Caco-2 (cell line): ENCODE measurements at regions not wholly inside any gene's neighbourhood (a gene's known extent, or its start where the extent isn't known, plus 50 kb on each side); places are given as distances from the start of the nearest gene placed in this dataset.

ENCODE experiments used
- BruUV-seq: library from RNA; stranded (reverse); fragments of 400-500 nt; replicated peaks from 2 replicates; lab custom pipeline; 2021; lab: Mats Ljungman, UMichigan
- CTCF ChIA-PET: fragments of 300-600 bp; sonication (Branson Sonifier 250); formaldehyde crosslinking; loops from one replicate; lab custom pipeline; 2022; ENCODE audit warnings: antibody characterized with exemption; lab: Charles Lee
- POLR2A ChIA-PET: fragments of 300-600 bp; sonication (Branson Sonifier 250); formaldehyde crosslinking; loops from one replicate; lab custom pipeline; 2022; ENCODE audit warnings: antibody characterized with exemption; lab: Charles Lee
- DNase-seq, 2 experiments: peaks; one replicate each; pipeline versions ENCODE4 v3.0.0 to v3.0.0-alpha.2; 2020 to 2022
- H3K27me3 ChIP-seq: replicated peaks from 2 replicates; pipeline ENCODE4 v1.6.0; 2011; ENCODE audit warnings: low read length; ENCODE audit not compliant: control insufficient read depth, insufficient read depth
- H3K36me3 ChIP-seq: 2 replicates; pipeline ENCODE4 v1.5.1; 2011; ENCODE audit warnings: low read length; ENCODE audit not compliant: control insufficient read depth, insufficient read depth
- H3K4me1 ChIP-seq: fragments of 250-450 bp; sonication (Bioruptor Pico); 2 replicates; pipeline ENCODE4 v1.5.1; 2020; ENCODE audit warnings: mild to moderate bottlenecking
- H3K4me3 ChIP-seq: 2 replicates; pipeline ENCODE4 v1.5.1; 2011; ENCODE audit warnings: low read depth, mild to moderate bottlenecking, control low read depth, low read length
- H3K9me3 ChIP-seq: fragments of 250-450 bp; sonication (Bioruptor Pico); 2 replicates; pipeline ENCODE4 v1.5.1; 2020; ENCODE audit warnings: mild to moderate bottlenecking, moderate library complexity
- H3K27ac Mint-ChIP-seq: one replicate; pipeline ENCODE4 v1.8.0; 2022; ENCODE audit warnings: mixed read lengths; ENCODE audit not compliant: unreplicated experiment
- H3K27me3 Mint-ChIP-seq: one replicate; pipeline ENCODE4 v1.8.0; 2022; ENCODE audit warnings: mixed read lengths; ENCODE audit not compliant: insufficient read depth, unreplicated experiment
- H3K36me3 Mint-ChIP-seq: one replicate; pipeline ENCODE4 v1.8.0; 2022; ENCODE audit warnings: mild to moderate bottlenecking, mixed read lengths; ENCODE audit not compliant: insufficient read depth, unreplicated experiment
- H3K4me1 Mint-ChIP-seq: one replicate; pipeline ENCODE4 v1.8.0; 2022; ENCODE audit warnings: low read depth, mixed read lengths; ENCODE audit not compliant: unreplicated experiment
- H3K4me3 Mint-ChIP-seq: one replicate; pipeline ENCODE4 v1.8.0; 2022; ENCODE audit warnings: mild to moderate bottlenecking, moderate library complexity, mixed read lengths; ENCODE audit not compliant: unreplicated experiment
- H3K9me3 Mint-ChIP-seq: one replicate; pipeline ENCODE4 v1.8.0; 2022; ENCODE audit warnings: mixed read lengths; ENCODE audit not compliant: unreplicated experiment
- intact Hi-C: fragments of 100-400 bp; cut with micrococcal nuclease; formaldehyde crosslinking; loops from one replicate; pipeline ENCODE4 v1.10.0; 2022; ENCODE audit not compliant: unreplicated experiment
- TF ChIP-seq, protein P1 (sequence below), 2 experiments: fragments of 200-600 bp in 1 of 2; IDR thresholded peaks; 1 replicate in 1 of 2; 2 replicates in 1 of 2; pipeline versions ENCODE4 v1.5.1 to v1.8.0; 2011 to 2022; ENCODE audit warnings: antibody characterized with exemption in 1 of 2, control low read depth in 1 of 2, inconsistent platforms in 1 of 2, low read depth in 1 of 2, low read length in 1 of 2, mild to moderate bottlenecking in 1 of 2, moderate library complexity in 1 of 2; ENCODE audit not compliant: insufficient read depth in 1 of 2, severe bottlenecking in 1 of 2, unreplicated experiment in 1 of 2

DNA sequence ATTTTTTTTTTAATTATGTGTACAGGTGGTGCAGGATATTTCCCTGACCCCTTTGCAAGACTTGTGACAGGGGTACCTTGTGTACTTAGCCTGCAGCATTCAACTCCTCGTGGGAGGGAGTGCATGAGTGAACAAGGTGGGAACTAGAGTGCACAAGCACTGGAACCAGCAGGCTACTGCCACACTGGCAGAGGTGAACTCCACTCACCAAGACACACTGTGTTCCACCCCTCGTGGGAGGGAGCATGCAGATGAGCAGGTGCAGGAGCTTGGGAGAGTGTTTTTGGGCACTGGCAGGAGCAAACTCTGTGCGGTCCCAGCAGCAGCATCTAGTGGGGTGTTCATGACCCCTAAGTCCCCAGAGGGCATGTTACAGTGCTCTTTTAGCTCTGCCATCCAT, 282.7 kb upstream of the PLET1 start:
- ChIA-PET POLR2A (no interaction called here), CTCF (interaction anchor here (0.6 kb wide), 1 partner anchor 322 kb away, joined by 4 read pairs; no protein-coding TSS in a partner anchor)
- Histone ChIP-seq H3K27me3 (0 out of 2 replicates have a peak, but pooled peaks cover 1% of the 10 kb centered on the region), H3K4me3 (no peak overlapping the region), H3K9me3 (no peaks in the 10 kb centered on the region), H3K36me3 (no peaks in the 10 kb centered on the region), H3K4me1 (no peaks in the 10 kb centered on the region)
- Mint-ChIP-seq H3K27ac (no peak overlapping the region), H3K9me3 (no peaks in the 10 kb centered on the region), H3K4me3 (no peak overlapping the region), H3K36me3 (no peaks in the 10 kb centered on the region), H3K4me1 (no peaks in the 10 kb centered on the region), H3K27me3 (peaks cover 6% of the 10 kb centered on the region)
- TF ChIP-seq, protein P1, sequence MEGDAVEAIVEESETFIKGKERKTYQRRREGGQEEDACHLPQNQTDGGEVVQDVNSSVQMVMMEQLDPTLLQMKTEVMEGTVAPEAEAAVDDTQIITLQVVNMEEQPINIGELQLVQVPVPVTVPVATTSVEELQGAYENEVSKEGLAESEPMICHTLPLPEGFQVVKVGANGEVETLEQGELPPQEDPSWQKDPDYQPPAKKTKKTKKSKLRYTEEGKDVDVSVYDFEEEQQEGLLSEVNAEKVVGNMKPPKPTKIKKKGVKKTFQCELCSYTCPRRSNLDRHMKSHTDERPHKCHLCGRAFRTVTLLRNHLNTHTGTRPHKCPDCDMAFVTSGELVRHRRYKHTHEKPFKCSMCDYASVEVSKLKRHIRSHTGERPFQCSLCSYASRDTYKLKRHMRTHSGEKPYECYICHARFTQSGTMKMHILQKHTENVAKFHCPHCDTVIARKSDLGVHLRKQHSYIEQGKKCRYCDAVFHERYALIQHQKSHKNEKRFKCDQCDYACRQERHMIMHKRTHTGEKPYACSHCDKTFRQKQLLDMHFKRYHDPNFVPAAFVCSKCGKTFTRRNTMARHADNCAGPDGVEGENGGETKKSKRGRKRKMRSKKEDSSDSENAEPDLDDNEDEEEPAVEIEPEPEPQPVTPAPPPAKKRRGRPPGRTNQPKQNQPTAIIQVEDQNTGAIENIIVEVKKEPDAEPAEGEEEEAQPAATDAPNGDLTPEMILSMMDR (IDR thresholded peaks at IDR 0.05; ENCODE audit: insufficient read depth in 1 of 2, low read depth in 1 of 2, low read length in 1 of 2, severe bottlenecking in 1 of 2, unreplicated experiment in 1 of 2), result no peak
- BruUV-seq, result no TSS peak
- DNase-seq, result peak in 1 of 2 experiments; percentile 23
- intact Hi-C loops, result no loop called here

DNA sequence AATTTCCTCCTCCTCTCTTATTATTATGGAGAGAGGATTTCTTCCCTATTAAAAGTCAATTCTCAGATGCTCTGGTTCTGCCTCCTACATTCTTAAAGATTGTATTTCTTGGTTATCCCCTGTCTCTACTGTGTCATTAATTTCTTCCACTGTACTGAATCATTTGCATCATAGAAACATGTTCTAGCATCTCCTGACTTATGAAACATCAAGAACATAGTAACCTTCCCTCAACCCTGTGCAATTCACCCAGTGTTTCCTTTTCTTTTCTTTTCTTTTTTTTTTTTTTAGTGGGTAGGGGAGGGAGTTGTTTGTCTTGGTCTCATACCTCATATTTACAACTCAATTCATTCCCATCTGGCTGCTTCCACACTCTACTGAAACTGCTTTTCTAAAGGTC, 288.0 kb upstream of the PLET1 start:
- Mint-ChIP-seq H3K27ac (no peak overlapping the region), H3K4me1 (no peaks in the 10 kb centered on the region), H3K9me3 (no peaks in the 10 kb centered on the region), H3K36me3 (no peaks in the 10 kb centered on the region), H3K27me3 (peaks cover 6% of the 10 kb centered on the region), H3K4me3 (no peak overlapping the region)
- no peak for DNase-seq
- H3K9me3 ChIP-seq, result no peaks in the 10 kb centered on the region
- no peak overlapping the region for H3K4me3 ChIP-seq
- no peaks in the 10 kb centered on the region for H3K36me3 ChIP-seq
- BruUV-seq, result no TSS peak
- intact Hi-C loops, result no loop called here
- POLR2A ChIA-PET, result no interaction called here
- H3K4me1 ChIP-seq, result no peaks in the 10 kb centered on the region
- TF ChIP-seq, protein P1 (IDR thresholded peaks at IDR 0.05; ENCODE audit: insufficient read depth in 1 of 2, low read depth in 1 of 2, low read length in 1 of 2, severe bottlenecking in 1 of 2, unreplicated experiment in 1 of 2), result no peak
- peaks cover 1% of the 10 kb centered on the region; the same call in 1 of the 2 replicates for H3K27me3 ChIP-seq
- CTCF ChIA-PET, result no interaction called here

DNA sequence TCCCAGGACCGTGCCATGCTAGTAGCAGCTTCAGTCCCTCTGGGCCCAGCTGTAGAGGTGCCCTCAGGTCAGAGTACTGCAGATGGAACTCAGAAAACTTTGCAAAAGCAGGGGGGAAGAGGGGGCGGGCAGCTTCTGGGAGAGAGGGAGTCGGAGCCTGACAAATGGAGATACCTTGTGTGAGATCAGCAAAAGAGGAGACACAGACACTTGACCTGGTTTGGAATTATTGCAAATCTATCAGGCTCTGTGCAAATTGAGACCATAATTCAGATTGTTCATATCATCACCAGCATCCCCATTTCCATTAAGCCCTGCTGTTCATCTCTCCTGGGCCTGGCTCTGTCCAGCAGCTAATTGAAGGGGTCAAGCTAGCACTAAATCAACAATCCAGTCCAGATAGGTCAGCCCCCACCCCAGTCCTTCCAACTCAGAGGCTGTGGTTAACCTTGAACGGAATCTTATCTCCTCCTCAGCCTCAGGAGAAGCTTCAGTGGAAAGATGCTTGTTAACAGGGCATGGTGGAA, 292.6 kb upstream of the PLET1 start:
- peak in 1 of 2 experiments; percentile 16 for DNase-seq
- CTCF ChIA-PET, result no interaction called here
- POLR2A ChIA-PET, result no interaction called here
- H3K4me1 ChIP-seq, result no peaks in the 10 kb centered on the region
- Mint-ChIP-seq H3K27me3 (peaks cover 16% of the 10 kb centered on the region), H3K4me1 (no peaks in the 10 kb centered on the region), H3K36me3 (no peaks in the 10 kb centered on the region), H3K9me3 (no peaks in the 10 kb centered on the region), H3K27ac (no peak overlapping the region), H3K4me3 (no peak overlapping the region)
- BruUV-seq, result no TSS peak
- TF ChIP-seq, protein P1 (IDR thresholded peaks at IDR 0.05; ENCODE audit: insufficient read depth in 1 of 2, low read depth in 1 of 2, low read length in 1 of 2, severe bottlenecking in 1 of 2, unreplicated experiment in 1 of 2), result no peak
- no peaks in the 10 kb centered on the region for H3K36me3 ChIP-seq
- no peaks in the 10 kb centered on the region for H3K9me3 ChIP-seq
- intact Hi-C loops, result loop anchor here (10.0 kb wide), 1 partner anchor 208 kb away; no protein-coding TSS in a partner anchor
- H3K4me3 ChIP-seq, result no peak overlapping the region
- H3K27me3 ChIP-seq, result no peaks in the 10 kb centered on the region; the same call in 1 of the 2 replicates
